B cell (primary cell): ENCODE measurements at regions not wholly inside any gene's neighbourhood (a gene's known extent, or its start where the extent isn't known, plus 50 kb on each side); places are given as distances from the start of the nearest gene placed in this dataset.

Experiments used
- ATAC-seq: fragments of 200-7000 bp; cut with Tn5 transposase; one replicate; pipeline ENCODE4 v1.10.0; 2021; ENCODE audit warnings: low read depth, mild to moderate bottlenecking, moderate number of reproducible peaks, moderate library complexity
- CTCF ChIA-PET: fragments of 350-600 bp; sonication (Branson Sonifier 250); formaldehyde crosslinking; loops from one replicate; lab custom pipeline; 2021; ENCODE audit warnings: antibody characterized with exemption, inconsistent platforms; lab: Charles Lee
- POLR2A ChIA-PET: fragments of 350-600 bp; sonication (Branson Sonifier 250); formaldehyde crosslinking; loops from one replicate; lab custom pipeline; 2021; ENCODE audit warnings: antibody characterized with exemption; lab: Charles Lee
- DNase-seq: peaks from one replicate; pipeline ENCODE4 v3.0.0; 2013
- H2AFZ ChIP-seq: 2 replicates; pipeline ENCODE4 v1.6.1; 2012; ENCODE audit warnings: mild to moderate bottlenecking, low read depth, low read length; ENCODE audit not compliant: insufficient read depth, poor library complexity, severe bottlenecking
- H3K27ac ChIP-seq, 2 donors: 1 replicate in 1 of 2; 2 replicates in 1 of 2; pipeline ENCODE4 v1.5.1; 2012 to 2013; ENCODE audit warnings: low read length in 2 of 2, mild to moderate bottlenecking in 2 of 2, moderate library complexity in 1 of 2
- H3K27me3 ChIP-seq, 4 experiments: fragments of 200-600 bp in 1 of 4; sonication (generic) in 1 of 4; replicated peaks in 1 of 4; 1 replicate in 2 of 4; 2 replicates in 2 of 4; pipeline versions ENCODE4 v1.6.1 to v1.7.0; 2013 to 2016; ENCODE audit warnings: low read length in 3 of 4, mild to moderate bottlenecking in 2 of 4, mixed read lengths in 1 of 4, moderate library complexity in 1 of 4; ENCODE audit not compliant: insufficient read depth in 4 of 4, control insufficient read depth in 3 of 4; ENCODE audit errors: control extremely low read depth in 1 of 4
- H3K36me3 ChIP-seq, 2 experiments: replicated peaks in 1 of 2; 1 replicate in 1 of 2; 2 replicates in 1 of 2; pipeline versions ENCODE4 v1.6.1 to v1.7.1; 2013; ENCODE audit warnings: low read length in 1 of 2; ENCODE audit not compliant: insufficient read depth in 2 of 2, control insufficient read depth in 1 of 2; ENCODE audit errors: control extremely low read depth in 1 of 2, extremely low read depth in 1 of 2
- H3K4me1 ChIP-seq, 2 donors: fragments of 200-600 bp in 1 of 2; sonication (generic) in 1 of 2; 1 replicate in 1 of 2; 2 replicates in 1 of 2; pipeline versions ENCODE4 v1.5.1 to v1.6.1; 2013 to 2017; ENCODE audit warnings: low read length in 2 of 2; ENCODE audit not compliant: control insufficient read depth in 2 of 2, insufficient read depth in 2 of 2
- H3K4me2 ChIP-seq: replicated peaks from 2 replicates; pipeline ENCODE3; 2012; ENCODE audit warnings: mild to moderate bottlenecking, low read depth, low read length; ENCODE audit not compliant: poor library complexity, severe bottlenecking
- H3K4me3 ChIP-seq, 5 experiments: fragments of 200-600 bp in 1 of 5; sonication (generic) in 1 of 5; 1 replicate in 3 of 5; 2 replicates in 2 of 5; pipeline versions ENCODE4 v1.5.1 to v1.7.0; 2011 to 2016; ENCODE audit warnings: low read length in 4 of 5, mild to moderate bottlenecking in 4 of 5, low read depth in 2 of 5, control low read depth in 1 of 5, moderate library complexity in 1 of 5; ENCODE audit not compliant: insufficient read depth in 1 of 5; ENCODE audit errors: control extremely low read depth in 1 of 5, extremely low read depth in 1 of 5
- H3K79me2 ChIP-seq: fragments of 200-600 bp; sonication (generic); one replicate; pipeline ENCODE4 v1.6.0; 2016; ENCODE audit warnings: low read length; ENCODE audit not compliant: control insufficient read depth, insufficient read depth
- H3K9ac ChIP-seq: fragments of 200-600 bp; sonication (generic); 2 replicates; pipeline ENCODE4 v1.6.1; 2017; ENCODE audit warnings: mild to moderate bottlenecking, low read length, moderate library complexity
- H3K9me3 ChIP-seq, 3 donors: one replicate each; pipeline versions ENCODE4 v1.6.1 to v1.7.1; 2013; ENCODE audit warnings: low read length in 2 of 3; ENCODE audit not compliant: control insufficient read depth in 2 of 3, insufficient read depth in 1 of 3; ENCODE audit errors: control extremely low read depth in 1 of 3
- H4K20me1 ChIP-seq: 2 replicates; pipeline ENCODE4 v1.6.0; 2012; ENCODE audit warnings: mild to moderate bottlenecking, low read length; ENCODE audit not compliant: insufficient read depth, control insufficient read depth, poor library complexity, severe bottlenecking
- H3K27ac Mint-ChIP-seq: one replicate; pipeline ENCODE4 v1.8.0; 2021; ENCODE audit warnings: mixed read lengths
- H3K27me3 Mint-ChIP-seq: one replicate; pipeline ENCODE4 v1.8.0; 2021; ENCODE audit warnings: mixed read lengths
- H3K4me1 Mint-ChIP-seq: one replicate; pipeline ENCODE4 v1.8.0; 2021; ENCODE audit warnings: mixed read lengths
- H3K4me3 Mint-ChIP-seq: one replicate; pipeline ENCODE4 v1.8.0; 2021; ENCODE audit warnings: mixed read lengths
- H3K9me3 Mint-ChIP-seq: one replicate; pipeline ENCODE4 v1.8.0; 2022; ENCODE audit warnings: mixed read lengths; ENCODE audit not compliant: insufficient read depth
- CTCF ChIP-seq: fragments of 200-600 bp; IDR thresholded peaks from one replicate; pipeline ENCODE4 v1.8.0; 2022; ENCODE audit warnings: antibody characterized with exemption, mild to moderate bottlenecking
- EZH2 ChIP-seq: IDR thresholded peaks from 2 replicates; pipeline ENCODE4 v1.6.1; 2012; ENCODE audit warnings: borderline replicate concordance, low read depth, mild to moderate bottlenecking, moderate library complexity, low read length; ENCODE audit not compliant: insufficient read depth, poor library complexity, severe bottlenecking
- WGBS: methylation state at CpG from one replicate; pipeline ENCODE4 v1.1.5; 2013; ENCODE audit warnings: missing lambda C conversion rate; ENCODE audit not compliant: insufficient coverage; 5-methylcytosine and 5-hydroxymethylcytosine counted together
- intact Hi-C: fragments of 100-400 bp; cut with micrococcal nuclease; formaldehyde crosslinking; loops from one replicate; pipeline ENCODE4 v1.10.0; 2022

- H4K20me1 ChIP-seq = no peaks in the 10 kb centered on the region
- no peak overlapping the region for H3K4me3 ChIP-seq
- no peaks in the 10 kb centered on the region for H3K27me3 ChIP-seq
- peaks cover 13% of the 10 kb centered on the region for H3K27me3 Mint-ChIP-seq
- no peaks in the 10 kb centered on the region for H3K9me3 ChIP-seq
- TF ChIP-seq EZH2 = no peak
- no peak for TF ChIP-seq CTCF
- CTCF ChIA-PET = interaction anchor here (0.6 kb wide), 1 partner anchor 1278 kb away, joined by 3 read pairs; no protein-coding TSS in a partner anchor
- no peak overlapping the region for H3K27ac Mint-ChIP-seq
- H3K4me3 Mint-ChIP-seq = no peak overlapping the region
- H3K36me3 ChIP-seq = no peaks in the 10 kb centered on the region
- no peak overlapping the region for H2AFZ ChIP-seq
- H3K4me2 ChIP-seq = no peak overlapping the region
- POLR2A ChIA-PET = no interaction called here
- intact Hi-C loops = no loop called here
- no peaks in the 10 kb centered on the region for H3K79me2 ChIP-seq
- no peak overlapping the region for H3K27ac ChIP-seq
- peaks cover 0 to 3% of the 10 kb centered on the region in 2 donors for H3K4me1 ChIP-seq
- WGBS = no CpG with 5 or more reads among the region's 1 CpG
- H3K9me3 Mint-ChIP-seq = no peaks in the 10 kb centered on the region
- no peak overlapping the region for H3K9ac ChIP-seq
- peaks cover 13% of the 10 kb centered on the region for H3K4me1 Mint-ChIP-seq
- DNase-seq (no peak), ATAC-seq (no peak)
Observed at GRCh38 chr3:140763532-140763931, 85.7 kb downstream of the TRIM42 start.

- WGBS = 50% methylated on average over 1 of the region's 2 CpGs
- Mint-ChIP-seq H3K4me1 (peaks cover 7% of the 10 kb centered on the region), H3K27ac (no peak overlapping the region), H3K27me3 (peaks cover 13% of the 10 kb centered on the region), H3K9me3 (no peaks in the 10 kb centered on the region), H3K4me3 (no peak overlapping the region)
- H3K9ac ChIP-seq = no peak overlapping the region
- no peak overlapping the region for H3K27ac ChIP-seq
- DNase-seq (no peak), ATAC-seq (no peak)
- no peak overlapping the region for H2AFZ ChIP-seq
- POLR2A ChIA-PET = no interaction called here
- intact Hi-C loops = no loop called here
- CTCF ChIA-PET = no interaction called here
- no peaks in the 10 kb centered on the region for H3K9me3 ChIP-seq
- no peak overlapping the region for H3K4me3 ChIP-seq
- H4K20me1 ChIP-seq = no peaks in the 10 kb centered on the region
- TF ChIP-seq CTCF (no peak), EZH2 (no peak)
- H3K36me3 ChIP-seq = no peaks in the 10 kb centered on the region
- no peak overlapping the region for H3K4me2 ChIP-seq
- H3K27me3 ChIP-seq = no peaks in the 10 kb centered on the region
- no peaks in the 10 kb centered on the region for H3K79me2 ChIP-seq
- H3K4me1 ChIP-seq = no peaks in the 10 kb centered on the region
Observed at GRCh38 chr3:140765246-140765645, 87.4 kb downstream of the TRIM42 start.
